Astrocyte (in vitro differentiated cells and primary cell): ENCODE measurements at regions not wholly inside any gene's neighbourhood (a gene's known extent, or its start where the extent isn't known, plus 50 kb on each side); places are given as distances from the start of the nearest gene placed in this dataset.

ENCODE experiments used
- DNase-seq: peaks from one replicate; pipeline ENCODE4 v3.0.0-alpha.2; 2010; ENCODE audit warnings: low read depth
- FAIRE-seq: peaks from 2 replicates; lab custom pipeline; 2011; peaks lifted over from hg19 to GRCh38; lab: Jason Lieb, UNC
- H2AFZ ChIP-seq: 2 replicates; pipeline ENCODE4 v1.6.0; 2012; ENCODE audit warnings: low read depth, low read length, inconsistent platforms
- H3K27ac ChIP-seq: 2 replicates; pipeline ENCODE4 v1.5.1; 2011; ENCODE audit warnings: low read depth, low read length, inconsistent platforms
- H3K27me3 ChIP-seq: 2 replicates; pipeline ENCODE4 v1.6.0; 2011; ENCODE audit warnings: low read length, inconsistent platforms; ENCODE audit not compliant: insufficient read depth
- H3K36me3 ChIP-seq: 2 replicates; pipeline ENCODE4 v1.5.1; 2011; ENCODE audit warnings: low read length, inconsistent platforms; ENCODE audit not compliant: insufficient read depth
- H3K4me1 ChIP-seq: 2 replicates; pipeline ENCODE4 v1.5.1; 2011; ENCODE audit warnings: low read length, inconsistent platforms; ENCODE audit not compliant: insufficient read depth
- H3K4me2 ChIP-seq: 2 replicates; pipeline ENCODE4 v1.6.0; 2012; ENCODE audit warnings: low read length, inconsistent platforms
- H3K4me3 ChIP-seq: 2 replicates; pipeline ENCODE4 v1.5.1; 2011; ENCODE audit warnings: low read depth, mild to moderate bottlenecking, low read length, inconsistent platforms; ENCODE audit not compliant: insufficient read depth
- H3K79me2 ChIP-seq: 2 replicates; pipeline ENCODE4 v1.6.0; 2012; ENCODE audit warnings: mild to moderate bottlenecking, low read length, inconsistent platforms; ENCODE audit not compliant: insufficient read depth
- H3K9ac ChIP-seq: 2 replicates; pipeline ENCODE4 v1.6.0; 2012; ENCODE audit warnings: mild to moderate bottlenecking, low read length, inconsistent platforms
- H3K9me3 ChIP-seq: 2 replicates; pipeline ENCODE4 v1.5.1; 2012; ENCODE audit warnings: low read depth, mild to moderate bottlenecking, low read length, inconsistent platforms; ENCODE audit not compliant: insufficient read depth
- H4K20me1 ChIP-seq: 2 replicates; pipeline ENCODE4 v1.6.0; 2012; ENCODE audit warnings: low read length, inconsistent platforms; ENCODE audit not compliant: insufficient read depth
- H3K27ac Mint-ChIP-seq: one replicate; pipeline ENCODE4 v1.8.0; 2021; ENCODE audit warnings: mild to moderate bottlenecking, mixed read lengths; ENCODE audit not compliant: unreplicated experiment
- H3K27me3 Mint-ChIP-seq: one replicate; pipeline ENCODE4 v1.8.0; 2021; ENCODE audit warnings: low read depth, mixed read lengths; ENCODE audit not compliant: unreplicated experiment
- H3K36me3 Mint-ChIP-seq: one replicate; pipeline ENCODE4 v1.8.0; 2021; ENCODE audit warnings: low read depth, mixed read lengths; ENCODE audit not compliant: unreplicated experiment
- H3K4me1 Mint-ChIP-seq: one replicate; pipeline ENCODE4 v1.8.0; 2021; ENCODE audit warnings: low read depth, mixed read lengths; ENCODE audit not compliant: unreplicated experiment
- H3K4me3 Mint-ChIP-seq: one replicate; pipeline ENCODE4 v1.8.0; 2021; ENCODE audit warnings: mild to moderate bottlenecking, moderate library complexity, mixed read lengths; ENCODE audit not compliant: unreplicated experiment
- H3K9me3 Mint-ChIP-seq: one replicate; pipeline ENCODE4 v1.8.0; 2021; ENCODE audit warnings: mild to moderate bottlenecking, mixed read lengths; ENCODE audit not compliant: unreplicated experiment
- CTCF ChIP-seq: IDR thresholded peaks from 2 replicates; pipeline ENCODE4 v1.5.1; 2011; ENCODE audit warnings: low read depth, mild to moderate bottlenecking, inconsistent platforms, low read length, moderate library complexity; ENCODE audit not compliant: insufficient read depth
- EZH2 ChIP-seq: IDR thresholded peaks from 2 replicates; pipeline ENCODE4 v1.6.1; 2012; ENCODE audit warnings: mild to moderate bottlenecking, low read length, inconsistent platforms; ENCODE audit not compliant: insufficient read depth

GRCh38 chr2:56505885-56506284 is 322.1 kb downstream of the CCDC85A start:
- no peaks in the 10 kb centered on the region for H3K79me2 ChIP-seq
- H2AFZ ChIP-seq = no peak overlapping the region
- no peaks in the 10 kb centered on the region for H3K27me3 ChIP-seq
- no peak overlapping the region for H3K9ac ChIP-seq
- H3K9me3 Mint-ChIP-seq = peaks cover 1% of the 10 kb centered on the region
- H3K27ac ChIP-seq = no peak overlapping the region
- H3K9me3 ChIP-seq = no peaks in the 10 kb centered on the region
- no peak for DNase-seq
- no peaks in the 10 kb centered on the region for H3K36me3 ChIP-seq
- no peak overlapping the region for H3K4me3 Mint-ChIP-seq
- H3K4me3 ChIP-seq = no peak overlapping the region
- H3K36me3 Mint-ChIP-seq = no peaks in the 10 kb centered on the region
- H3K4me1 ChIP-seq = no peaks in the 10 kb centered on the region
- FAIRE-seq = no peak
- H3K4me1 Mint-ChIP-seq = no peaks in the 10 kb centered on the region
- no peaks in the 10 kb centered on the region for H3K27me3 Mint-ChIP-seq
- H3K27ac Mint-ChIP-seq = no peak overlapping the region
- no peak overlapping the region for H3K4me2 ChIP-seq
- H4K20me1 ChIP-seq = no peaks in the 10 kb centered on the region
- TF ChIP-seq EZH2 (no peak), CTCF (no peak)

GRCh38 chr2:56508662-56509061 is 324.9 kb downstream of the CCDC85A start:
- Histone ChIP-seq H3K9me3 (no peaks in the 10 kb centered on the region), H4K20me1 (no peaks in the 10 kb centered on the region), H3K4me3 (no peak overlapping the region), H3K27me3 (no peaks in the 10 kb centered on the region), H3K4me2 (no peak overlapping the region), H3K4me1 (no peaks in the 10 kb centered on the region), H3K36me3 (no peaks in the 10 kb centered on the region), H3K27ac (no peak overlapping the region), H2AFZ (no peak overlapping the region), H3K9ac (no peak overlapping the region), H3K79me2 (no peaks in the 10 kb centered on the region)
- Mint-ChIP-seq H3K36me3 (no peaks in the 10 kb centered on the region), H3K4me1 (no peaks in the 10 kb centered on the region), H3K4me3 (no peak overlapping the region), H3K27ac (no peak overlapping the region), H3K27me3 (peaks cover 2% of the 10 kb centered on the region), H3K9me3 (peaks cover 1% of the 10 kb centered on the region)
- TF ChIP-seq EZH2 = no peak
- TF ChIP-seq CTCF = no peak
- DNase-seq = no peak
- no peak for FAIRE-seq

- Histone ChIP-seq H3K27me3 (no peaks in the 10 kb centered on the region), H3K4me1 (no peaks in the 10 kb centered on the region), H3K9me3 (no peaks in the 10 kb centered on the region), H3K36me3 (no peaks in the 10 kb centered on the region), H3K27ac (no peak overlapping the region), H2AFZ (no peak overlapping the region), H3K4me3 (no peak overlapping the region), H3K79me2 (no peaks in the 10 kb centered on the region), H3K9ac (no peak overlapping the region), H4K20me1 (no peaks in the 10 kb centered on the region), H3K4me2 (no peak overlapping the region)
- FAIRE-seq (no peak), DNase-seq (no peak)
- no peak for TF ChIP-seq CTCF
- TF ChIP-seq EZH2 = no peak
- peaks cover 1% of the 10 kb centered on the region for H3K9me3 Mint-ChIP-seq
- no peak overlapping the region for H3K27ac Mint-ChIP-seq
- no peaks in the 10 kb centered on the region for H3K36me3 Mint-ChIP-seq
- no peak overlapping the region for H3K4me3 Mint-ChIP-seq
- H3K27me3 Mint-ChIP-seq = peaks cover 2% of the 10 kb centered on the region
- H3K4me1 Mint-ChIP-seq = no peaks in the 10 kb centered on the region
These were observed 326.8 kb downstream of the CCDC85A start for GRCh38 chr2:56510610-56511009.
